ENCODE measurements at regions not wholly inside any gene's neighbourhood (a gene's known extent, or its start where the extent isn't known, plus 50 kb on each side); places are given as distances from the start of the nearest gene placed in this dataset.

GRCh38 chr4:146113171-146113570 lies 62.3 kb upstream of the LSM6 start:
- no peak overlapping the region for H3K4me3 ChIP-seq (ENCODE audit: low read depth, low read length)
- in situ Hi-C loops (cut with HindIII; ENCODE audit: low sequenced_read_pairs) = no loop called here
- DNase-seq (ENCODE audit: low read depth) = no peak
- no peak for TF ChIP-seq CTCF (IDR thresholded peaks at IDR 0.05; ENCODE audit: low read depth, low read length, missing control alignments)

- TF ChIP-seq CTCF (IDR thresholded peaks at IDR 0.05; ENCODE audit: low read depth, low read length, missing control alignments) = no peak
- no peak for DNase-seq (ENCODE audit: low read depth)
These were observed 63.1 kb upstream of the LSM6 start for GRCh38 chr4:146112389-146112788.

GRCh38 chr4:146110871-146111485 lies 64.5 kb upstream of the LSM6 start:
- H3K4me3 ChIP-seq (ENCODE audit: low read depth, low read length) = no peak overlapping the region
- in situ Hi-C loops (cut with HindIII; ENCODE audit: low sequenced_read_pairs) = no loop called here
- TF ChIP-seq CTCF (IDR thresholded peaks at IDR 0.05; ENCODE audit: low read depth, low read length, missing control alignments) = no peak
- DNase-seq (ENCODE audit: low read depth) = no peak

More at GRCh38 chr4:146112389-146112788, 63.1 kb upstream of the LSM6 start:
- H3K4me3 ChIP-seq (ENCODE audit: low read depth, low read length) = no peak overlapping the region
- in situ Hi-C loops (cut with HindIII; ENCODE audit: low sequenced_read_pairs) = no loop called here

- DNase-seq (ENCODE audit: low read depth) = no peak
- in situ Hi-C loops (cut with HindIII; ENCODE audit: low sequenced_read_pairs) = no loop called here
- no peak overlapping the region for H3K4me3 ChIP-seq (ENCODE audit: low read depth, low read length)
- no peak for TF ChIP-seq CTCF (IDR thresholded peaks at IDR 0.05; ENCODE audit: low read depth, low read length, missing control alignments)
These were observed 66.8 kb upstream of the LSM6 start for GRCh38 chr4:146108756-146109155.

GRCh38 chr4:146107587-146108240 lies 67.8 kb upstream of the LSM6 start:
- DNase-seq (ENCODE audit: low read depth) = no peak
- no peak overlapping the region for H3K4me3 ChIP-seq (ENCODE audit: low read depth, low read length)
- TF ChIP-seq CTCF (IDR thresholded peaks at IDR 0.05; ENCODE audit: low read depth, low read length, missing control alignments) = no peak
- in situ Hi-C loops (cut with HindIII; ENCODE audit: low sequenced_read_pairs) = no loop called here

- H3K4me3 ChIP-seq (ENCODE audit: low read depth, low read length) = no peak overlapping the region
- in situ Hi-C loops (cut with HindIII; ENCODE audit: low sequenced_read_pairs) = no loop called here
- DNase-seq (ENCODE audit: low read depth) = no peak
- TF ChIP-seq CTCF (IDR thresholded peaks at IDR 0.05; ENCODE audit: low read depth, low read length, missing control alignments) = no peak
These were observed 70.1 kb upstream of the LSM6 start for GRCh38 chr4:146105464-146105863.
